ENCODE measurements at regions not wholly inside any gene's neighbourhood (a gene's known extent, or its start where the extent isn't known, plus 50 kb on each side); places are given as distances from the start of the nearest gene placed in this dataset.
"Not testable (repeated sequence)": the region's sequence is repeated elsewhere in the genome, so short reads cannot be mapped to it uniquely, and the experiment has no call there.

GRCh38 chr15:60295901-60296300 is 101.9 kb downstream of the ANXA2 start:
- H3K36me3 ChIP-seq (ENCODE audit: control insufficient read depth in 2 of 2, insufficient read depth in 2 of 2, low read length in 1 of 2); H3K4me2 ChIP-seq (ENCODE audit: control insufficient read depth, insufficient read depth); H3K9ac ChIP-seq (ENCODE audit: control insufficient read depth, insufficient read depth, low read length); in situ Hi-C loops (cut with MboI); H3K4me1 ChIP-seq (ENCODE audit: control insufficient read depth, insufficient read depth, low read length); H2AFZ ChIP-seq (ENCODE audit: control insufficient read depth, low read depth, low read length); H3K4me3 ChIP-seq; H3K27ac ChIP-seq (ENCODE audit: control insufficient read depth, insufficient read depth); H4K20me1 ChIP-seq (ENCODE audit: control insufficient read depth, insufficient read depth); intact Hi-C loops (cut with micrococcal nuclease; ENCODE audit: unreplicated experiment); FAIRE-seq; H3K79me2 ChIP-seq (ENCODE audit: control insufficient read depth, insufficient read depth, low read length); SMC1A ChIA-PET (ENCODE audit: uncharacterized antibody, unreplicated experiment); POLR2A ChIA-PET; BruUV-seq (replicated peaks); DNase-seq (ENCODE audit: low read depth, low spot score); RAD21 ChIA-PET (ENCODE audit: unreplicated experiment); ATAC-seq; H3K9me3 ChIP-seq (replicated peaks; ENCODE audit: control insufficient read depth, insufficient read depth, low read length); H3K27me3 ChIP-seq (replicated peaks in 1 of 2; ENCODE audit: control insufficient read depth in 2 of 2, insufficient read depth in 2 of 2, low read length in 1 of 2); CTCF ChIA-PET: not testable (repeated sequence)
- WGBS (ENCODE audit: insufficient coverage, insufficient replicate concordance, low lambda C conversion rate, missing lambda C conversion rate), result 34% methylated on average over 5 of the region's 5 CpGs

GRCh38 chr15:60297047-60297446 is 100.7 kb downstream of the ANXA2 start:
- in situ Hi-C loops (cut with MboI), result no loop called here

More at GRCh38 chr15:60297047-60297446, 100.7 kb downstream of the ANXA2 start:
- WGBS (ENCODE audit: insufficient coverage, insufficient replicate concordance, low lambda C conversion rate, missing lambda C conversion rate), result 61% methylated on average over 3 of the region's 3 CpGs
- no peak for ATAC-seq
- BruUV-seq (replicated peaks), result no TSS peak
- no peak overlapping the region for H3K4me3 ChIP-seq
- H3K9ac ChIP-seq (ENCODE audit: control insufficient read depth, insufficient read depth, low read length), result no peak overlapping the region
- ChIA-PET RAD21 (ENCODE audit: unreplicated experiment) (no interaction called here), CTCF (interaction anchor here (0.5 kb wide), 1 partner anchor 533 kb away, joined by 3 read pairs; no protein-coding TSS in a partner anchor), SMC1A (ENCODE audit: uncharacterized antibody, unreplicated experiment) (interaction anchor here (0.7 kb wide), 1 partner anchor 23 kb away, joined by 3 read pairs; no protein-coding TSS in a partner anchor), POLR2A (no interaction called here)
- no peak for DNase-seq (ENCODE audit: low read depth, low spot score)
- H4K20me1 ChIP-seq (ENCODE audit: control insufficient read depth, insufficient read depth), result no peaks in the 10 kb centered on the region
- no peaks in the 10 kb centered on the region; the same call in 2 of the 3 replicates for H3K9me3 ChIP-seq (replicated peaks; ENCODE audit: control insufficient read depth, insufficient read depth, low read length)
- H3K79me2 ChIP-seq (ENCODE audit: control insufficient read depth, insufficient read depth, low read length), result no peaks in the 10 kb centered on the region
- intact Hi-C loops (cut with micrococcal nuclease; ENCODE audit: unreplicated experiment), result no loop called here
- no peaks in the 10 kb centered on the region for H3K4me1 ChIP-seq (ENCODE audit: control insufficient read depth, insufficient read depth, low read length)
- FAIRE-seq, result no peak
- no peak overlapping the region for H3K27ac ChIP-seq (ENCODE audit: control insufficient read depth, insufficient read depth)
- no peak overlapping the region for H2AFZ ChIP-seq (ENCODE audit: control insufficient read depth, low read depth, low read length)
- TF ChIP-seq RUNX3 (IDR thresholded peaks at IDR 0.05; ENCODE audit: low read length) (peak; percentile 73), ZNF622 (IDR thresholded peaks at IDR 0.05) (no peak)
- no peaks in the 10 kb centered on the region for H3K36me3 ChIP-seq (ENCODE audit: control insufficient read depth in 2 of 2, insufficient read depth in 2 of 2, low read length in 1 of 2)
- H3K4me2 ChIP-seq (ENCODE audit: control insufficient read depth, insufficient read depth), result no peak overlapping the region
- no peaks in the 10 kb centered on the region for H3K27me3 ChIP-seq (replicated peaks in 1 of 2; ENCODE audit: control insufficient read depth in 2 of 2, insufficient read depth in 2 of 2, low read length in 1 of 2)

All from GM12878 (cell line).